ENCODE measurements at regions not wholly inside any gene's neighbourhood (a gene's known extent, or its start where the extent isn't known, plus 50 kb on each side); places are given as distances from the start of the nearest gene placed in this dataset.

GRCh38 chr3:66104535-66104934, 65.8 kb upstream of the MAGI1 start:
- ChIA-PET POLR2A (no interaction called here), SMC1A (ENCODE audit: uncharacterized antibody, unreplicated experiment) (no interaction called here), CTCF (no interaction called here), RAD21 (ENCODE audit: unreplicated experiment) (no interaction called here)
- DNase-seq (ENCODE audit: low read depth, low spot score), result no peak
- Histone ChIP-seq H3K36me3 (ENCODE audit: control insufficient read depth in 2 of 2, insufficient read depth in 2 of 2, low read length in 1 of 2) (no peaks in the 10 kb centered on the region), H3K4me3 (no peak overlapping the region), H2AFZ (ENCODE audit: control insufficient read depth, low read depth, low read length) (no peak overlapping the region), H3K79me2 (ENCODE audit: control insufficient read depth, insufficient read depth, low read length) (no peaks in the 10 kb centered on the region), H4K20me1 (ENCODE audit: control insufficient read depth, insufficient read depth) (no peaks in the 10 kb centered on the region), H3K4me2 (ENCODE audit: control insufficient read depth, insufficient read depth) (no peak overlapping the region), H3K9ac (ENCODE audit: control insufficient read depth, insufficient read depth, low read length) (no peak overlapping the region), H3K27me3 (replicated peaks in 1 of 2; ENCODE audit: control insufficient read depth in 2 of 2, insufficient read depth in 2 of 2, low read length in 1 of 2) (no peaks in the 10 kb centered on the region), H3K9me3 (replicated peaks; ENCODE audit: control insufficient read depth, insufficient read depth, low read length) (no peaks in the 10 kb centered on the region), H3K27ac (ENCODE audit: control insufficient read depth, insufficient read depth) (no peak overlapping the region), H3K4me1 (ENCODE audit: control insufficient read depth, insufficient read depth, low read length) (no peaks in the 10 kb centered on the region)
- FAIRE-seq, result no peak
- intact Hi-C loops (cut with micrococcal nuclease; ENCODE audit: unreplicated experiment), result no loop called here
- no TSS peak for BruUV-seq (replicated peaks)
- in situ Hi-C loops (cut with MboI), result no loop called here
- ATAC-seq, result no peak
- TF ChIP-seq MEF2A (IDR thresholded peaks at IDR 0.05; ENCODE audit: insufficient read depth, low read depth, low read length) (no peak), HDAC6 (IDR thresholded peaks at IDR 0.05; ENCODE audit: unreplicated experiment) (no peak), TCF3 (IDR thresholded peaks at IDR 0.05; ENCODE audit: borderline replicate concordance, insufficient read depth, low read depth, low read length) (no peak), PAX5 (IDR thresholded peaks at IDR 0.05; ENCODE audit: borderline replicate concordance, low read depth, low read length) (no peak), RAD51 (IDR thresholded peaks at IDR 0.05) (no peak), PRDM15 (CRISPR knock-in tag; IDR thresholded peaks at IDR 0.05) (no peak), ZBED1 (IDR thresholded peaks at IDR 0.05; ENCODE audit: borderline replicate concordance) (no peak), CUX1 (IDR thresholded peaks at IDR 0.05; ENCODE audit: insufficient replicate concordance, low read depth, low read length) (no peak), ASH2L (IDR thresholded peaks at IDR 0.05; ENCODE audit: borderline replicate concordance, low read depth) (no peak), TCF12 (IDR thresholded peaks at IDR 0.05; ENCODE audit: low read depth, low read length) (no peak), USF2 (IDR thresholded peaks at IDR 0.05; ENCODE audit: borderline replicate concordance, low read depth, low read length) (no peak), PAX8 (IDR thresholded peaks at IDR 0.05) (no peak), HCFC1 (IDR thresholded peaks at IDR 0.05; ENCODE audit: low read length) (no peak)

Data from GM12878 (cell line).